T-helper 22 cell (primary cell): ENCODE measurements at regions not wholly inside any gene's neighbourhood (a gene's known extent, or its start where the extent isn't known, plus 50 kb on each side); places are given as distances from the start of the nearest gene placed in this dataset.

Experiments used
- DNase-seq: peaks from one replicate; pipeline ENCODE4 v3.0.0-alpha.2; 2020; ENCODE audit warnings: low read depth

DNA sequence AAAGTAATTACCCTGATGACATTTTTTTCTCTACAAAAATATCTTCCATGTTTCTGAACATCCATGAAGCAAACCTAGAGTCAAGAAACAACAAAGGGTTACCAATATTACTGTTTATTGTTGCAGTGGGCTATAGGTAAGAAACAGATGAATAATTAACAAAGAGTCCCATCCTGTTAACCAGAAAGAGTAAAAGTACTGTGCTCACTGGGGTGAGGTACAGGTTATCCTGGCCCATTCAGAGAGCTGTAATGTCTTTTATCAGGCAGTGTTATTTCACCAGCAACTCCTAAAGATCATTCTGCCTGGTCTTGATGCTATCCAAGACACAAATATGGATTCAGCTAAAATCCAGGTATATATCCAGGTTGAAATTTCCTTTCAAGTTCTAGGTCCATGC, 754.9 kb downstream of the SATB2 start:
- no peak for DNase-seq

DNA sequence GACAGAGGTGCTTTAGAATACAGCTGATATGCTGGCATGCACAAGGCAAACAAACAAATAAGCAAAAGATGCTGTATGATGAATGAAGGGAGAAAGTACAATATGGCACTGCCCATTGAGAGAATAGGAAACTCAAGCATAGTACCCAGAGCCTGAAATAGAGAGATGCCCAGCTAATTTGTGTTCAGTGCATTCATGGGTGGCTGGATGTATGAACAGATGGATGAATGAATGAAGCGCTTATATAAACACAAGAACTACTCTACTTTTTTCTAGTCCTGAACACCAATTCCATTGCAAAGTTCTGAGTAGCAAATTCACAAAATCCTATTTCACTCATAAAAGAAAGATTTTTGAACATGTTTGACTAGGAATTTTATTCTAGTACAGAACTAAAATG, 756.3 kb downstream of the SATB2 start:
- no peak for DNase-seq

DNA sequence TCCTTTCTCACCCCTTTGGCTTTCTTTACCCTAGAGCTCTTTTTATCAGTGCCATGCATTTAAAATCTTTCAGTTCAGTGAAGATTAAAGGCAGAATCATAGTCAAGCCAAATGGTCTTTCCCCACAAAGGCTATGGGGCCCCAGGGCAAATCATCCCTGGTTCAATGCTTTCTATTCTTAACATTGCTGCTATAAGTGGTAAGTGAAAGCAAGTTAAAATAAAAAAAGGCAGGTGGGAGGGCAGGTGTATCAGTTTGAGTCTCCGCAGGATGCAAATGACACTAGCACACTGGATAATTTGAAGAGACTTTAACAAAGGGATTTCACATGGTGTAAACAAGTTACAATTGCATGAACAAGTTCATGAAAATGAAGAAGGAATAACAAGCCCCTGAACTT, 757.4 kb downstream of the SATB2 start:
- no peak for DNase-seq

DNA sequence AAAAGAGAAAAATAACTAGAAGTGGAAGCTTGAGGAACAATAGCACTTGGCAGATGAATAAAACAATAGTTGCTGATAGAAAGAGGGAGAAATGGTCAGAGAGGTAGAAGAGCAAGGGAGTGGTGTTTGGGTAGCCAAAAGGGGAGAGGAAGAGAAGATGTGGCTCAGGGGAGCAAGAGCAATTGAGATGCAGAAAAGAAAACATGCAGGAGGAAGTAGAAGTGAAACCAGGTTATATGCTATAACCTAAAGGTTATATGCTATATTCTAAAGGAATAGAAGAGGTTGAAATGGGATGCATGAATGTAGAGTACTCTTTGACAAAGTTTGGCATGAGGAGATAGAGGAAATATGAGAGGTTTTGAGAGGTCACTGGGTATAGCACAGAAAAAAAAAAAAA, 759.5 kb downstream of the SATB2 start:
- DNase-seq, result no peak

DNA sequence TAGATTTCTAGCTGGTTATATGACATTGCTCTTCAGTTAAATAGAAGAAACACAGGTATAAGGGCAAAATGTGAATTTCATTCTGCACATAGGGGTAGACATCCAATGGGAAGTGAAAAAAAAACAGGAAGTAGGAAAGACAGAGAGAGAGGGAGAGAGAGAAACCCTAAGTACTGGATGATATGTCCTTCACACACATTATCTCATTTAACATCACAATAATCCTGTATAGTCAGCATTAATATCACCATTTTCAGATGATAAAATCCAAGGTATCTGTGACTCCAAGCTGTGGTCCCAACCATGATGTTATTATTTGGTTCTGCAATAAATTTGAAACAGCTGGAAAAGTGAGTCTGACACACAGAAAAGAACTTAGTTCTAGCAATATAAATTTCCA, 759.9 kb downstream of the SATB2 start:
- no peak for DNase-seq

DNA sequence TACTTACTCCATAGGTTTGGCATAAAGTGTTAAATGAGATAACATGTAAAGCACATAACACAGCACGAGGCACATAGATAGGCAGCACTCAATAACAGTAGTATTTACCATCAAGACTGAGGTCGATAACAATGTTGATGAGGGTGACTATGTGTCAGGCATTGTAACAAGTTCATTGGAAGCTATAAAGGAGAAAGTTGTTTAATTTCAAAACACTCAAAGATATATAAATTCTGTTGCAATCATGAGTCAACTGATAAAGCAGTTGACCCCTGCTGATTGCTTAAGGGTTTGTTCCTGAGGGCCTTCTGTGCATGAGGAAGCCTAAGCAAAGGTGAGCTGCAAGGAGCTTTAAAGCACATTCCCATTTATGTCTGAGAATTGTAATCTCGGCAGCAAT, 760.5 kb downstream of the SATB2 start:
- no peak for DNase-seq

DNA sequence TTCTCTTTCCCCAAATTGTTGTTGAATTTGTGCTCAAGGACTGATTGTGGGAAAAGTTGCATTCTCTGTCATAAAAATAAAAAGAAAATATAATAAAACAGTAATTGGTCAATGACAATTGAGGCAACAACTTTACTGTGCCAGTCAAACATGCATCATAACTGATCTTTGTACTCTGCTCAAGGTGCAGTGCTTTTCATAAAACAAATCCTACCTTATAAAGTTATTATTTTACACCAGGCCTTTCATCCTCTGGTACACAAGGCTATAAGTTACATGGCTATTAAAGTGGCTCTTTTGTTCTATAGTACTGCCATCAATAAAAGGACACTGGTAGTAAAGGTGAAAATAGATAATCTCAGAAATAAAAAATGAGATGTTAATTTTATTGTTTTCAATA, 761.9 kb downstream of the SATB2 start:
- no peak for DNase-seq

DNA sequence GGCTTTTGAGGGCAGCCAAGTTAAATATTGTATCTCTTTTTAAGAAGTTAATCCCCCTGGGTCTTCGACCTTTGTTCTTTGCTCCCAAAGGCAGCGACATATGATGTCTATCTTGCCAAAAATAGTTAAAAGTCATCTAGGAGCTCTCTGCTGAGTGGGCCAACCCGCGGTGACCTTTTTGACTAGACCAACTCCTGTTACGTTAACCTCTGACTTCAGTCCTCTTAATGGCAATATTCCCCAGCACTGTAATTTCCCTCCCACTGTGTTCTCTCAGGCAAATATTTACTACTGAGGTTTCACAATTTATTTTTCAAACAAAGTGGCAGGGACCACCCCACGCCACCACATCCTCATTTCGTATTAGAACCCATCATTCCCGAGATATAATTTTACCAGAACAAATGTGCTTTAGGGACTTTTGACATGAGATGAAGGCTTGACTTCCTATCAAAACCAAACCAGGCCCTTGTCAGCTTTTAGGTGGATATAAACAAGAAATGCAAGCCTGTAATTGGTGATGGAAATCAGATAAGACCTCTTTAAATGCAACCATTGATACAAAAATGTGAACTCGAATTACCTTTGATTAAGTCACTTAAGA, 764.7 kb downstream of the SATB2 start:
- no peak for DNase-seq

DNA sequence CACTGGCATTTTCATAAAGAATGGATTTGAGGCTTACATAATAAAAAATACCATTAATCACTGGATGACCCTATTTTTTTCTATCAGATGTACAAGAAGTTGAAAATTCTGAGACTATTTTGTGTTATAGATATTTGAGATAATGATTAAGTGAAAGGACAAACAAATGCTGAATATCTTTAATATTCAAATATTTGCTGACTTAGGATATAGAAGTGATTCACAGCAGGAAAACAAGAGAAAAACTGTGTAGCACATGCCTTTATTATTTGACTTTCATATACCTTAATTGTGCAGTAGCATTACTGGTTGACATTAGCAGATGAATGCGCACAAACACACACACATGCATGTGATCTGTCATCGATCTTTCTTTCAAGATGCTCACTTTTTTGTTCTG, 766.5 kb downstream of the SATB2 start:
- DNase-seq, result no peak

DNA sequence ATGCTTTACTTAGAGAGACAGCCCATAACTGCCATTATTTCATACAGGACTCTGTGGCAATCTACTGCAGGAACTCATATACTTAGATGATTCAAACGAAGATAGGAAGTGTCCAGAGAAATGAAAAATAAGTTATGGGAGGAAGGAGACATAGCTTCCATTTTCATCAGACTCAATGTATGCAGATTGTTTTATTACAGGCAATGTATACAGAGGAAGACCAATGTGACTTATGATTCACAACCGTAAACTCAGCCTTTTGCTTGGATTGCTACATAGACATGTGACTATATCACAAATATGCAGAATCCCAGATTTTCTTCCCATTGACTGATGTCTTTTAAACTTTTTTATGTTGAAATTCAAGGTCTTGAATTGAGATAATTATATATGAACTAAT, 793.4 kb downstream of the SATB2 start:
- no peak for DNase-seq

DNA sequence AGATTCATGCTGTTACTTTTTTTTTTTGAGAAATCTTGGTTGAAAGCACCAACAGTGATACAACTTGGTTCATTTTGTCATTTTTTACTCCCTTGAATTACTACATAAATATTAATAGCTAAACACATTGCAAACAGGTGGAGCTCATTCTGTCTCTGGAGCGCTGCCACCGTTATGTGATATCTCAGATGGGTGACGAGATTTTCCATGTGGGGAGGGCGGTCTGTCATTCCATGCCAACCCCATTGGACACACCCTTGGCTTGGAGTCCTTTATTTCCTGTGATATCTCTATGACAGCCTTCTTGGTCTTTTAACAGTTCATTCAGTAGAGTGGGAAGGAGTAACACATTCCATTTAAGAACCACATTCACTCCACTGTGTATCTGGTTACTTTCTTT, 794.8 kb downstream of the SATB2 start:
- DNase-seq, result no peak

DNA sequence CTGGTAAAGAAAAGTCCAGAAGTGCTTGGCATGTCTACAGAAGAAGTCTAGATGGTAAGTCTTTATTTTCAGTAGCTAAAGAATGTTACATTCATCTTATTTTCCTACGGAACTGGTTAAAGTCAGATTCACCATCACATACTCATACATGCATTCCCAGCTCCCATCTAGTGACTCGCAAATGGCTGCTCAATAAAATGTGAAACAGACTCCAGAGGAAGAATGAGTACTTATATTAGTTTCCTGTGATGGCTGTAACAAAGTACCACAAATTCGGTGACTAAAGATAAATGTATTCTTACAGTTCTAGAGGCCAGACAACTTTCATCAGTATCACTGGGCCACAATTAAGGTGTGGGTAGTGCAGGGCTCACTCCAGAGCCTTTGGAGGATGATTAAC, 797.2 kb downstream of the SATB2 start:
- DNase-seq, result no peak

DNA sequence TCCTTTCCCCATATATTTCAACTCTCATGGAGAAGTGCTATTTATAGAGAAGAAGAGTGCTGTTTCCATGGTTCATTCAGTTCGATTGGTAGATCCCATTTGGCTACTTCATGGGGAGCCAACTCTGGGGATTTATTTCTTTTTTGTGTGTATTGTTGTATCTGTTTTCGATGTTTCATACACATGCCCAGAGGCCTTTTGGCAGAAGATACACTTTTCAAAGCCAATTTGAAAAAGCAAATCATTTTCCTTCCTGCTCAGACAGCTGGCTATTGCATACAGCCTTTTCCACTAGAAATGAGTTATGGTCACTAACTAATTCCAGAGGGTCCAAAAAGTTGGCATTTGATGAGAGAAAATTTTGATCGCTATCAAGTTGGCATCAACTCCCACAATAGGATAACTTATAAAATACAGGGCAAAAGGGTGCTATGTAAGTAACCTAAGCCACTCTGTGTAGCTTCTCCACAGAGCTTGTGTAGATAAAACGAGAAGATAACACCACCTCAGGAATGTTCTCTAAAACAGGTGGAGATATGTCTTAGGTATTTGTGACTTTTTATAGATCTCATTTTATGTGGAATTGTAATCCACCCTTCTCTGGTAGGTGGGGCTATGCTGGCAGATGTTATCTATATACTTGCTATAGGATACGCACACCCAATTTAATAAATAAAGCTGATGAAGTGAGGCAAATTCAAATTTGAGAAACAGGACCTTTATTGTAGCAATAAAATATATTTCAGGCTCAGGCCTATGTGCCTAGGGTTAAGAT, 798.5 kb downstream of the SATB2 start:
- no peak for DNase-seq

DNA sequence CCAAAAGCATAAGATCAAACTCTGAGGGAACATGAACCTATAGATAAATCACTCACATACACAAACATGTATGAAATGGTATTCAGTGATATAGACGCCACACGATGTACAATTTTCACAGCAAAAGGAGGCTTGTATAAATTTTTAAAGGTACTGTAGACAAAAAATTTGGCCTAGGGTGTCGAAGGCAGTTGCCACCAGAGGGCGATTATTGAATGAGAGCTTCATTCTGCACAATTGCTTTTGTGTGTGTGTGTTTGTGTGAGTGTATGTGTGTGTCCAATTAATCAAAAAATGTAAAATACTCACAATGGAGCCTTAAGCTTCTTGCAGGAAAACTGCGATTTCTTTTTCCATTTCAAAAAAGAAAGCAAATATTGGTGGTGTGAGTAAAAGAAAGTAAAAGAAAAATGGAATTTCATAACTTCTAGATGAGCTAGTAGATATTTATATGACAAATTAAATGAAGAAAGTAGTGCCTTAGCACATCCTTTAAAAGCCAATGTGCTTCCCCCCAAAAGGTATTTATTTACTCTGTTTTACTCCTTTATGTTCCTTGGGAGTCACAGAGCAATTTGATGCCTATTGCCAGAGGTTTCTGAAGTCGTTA, 800.1 kb downstream of the SATB2 start:
- no peak for DNase-seq

DNA sequence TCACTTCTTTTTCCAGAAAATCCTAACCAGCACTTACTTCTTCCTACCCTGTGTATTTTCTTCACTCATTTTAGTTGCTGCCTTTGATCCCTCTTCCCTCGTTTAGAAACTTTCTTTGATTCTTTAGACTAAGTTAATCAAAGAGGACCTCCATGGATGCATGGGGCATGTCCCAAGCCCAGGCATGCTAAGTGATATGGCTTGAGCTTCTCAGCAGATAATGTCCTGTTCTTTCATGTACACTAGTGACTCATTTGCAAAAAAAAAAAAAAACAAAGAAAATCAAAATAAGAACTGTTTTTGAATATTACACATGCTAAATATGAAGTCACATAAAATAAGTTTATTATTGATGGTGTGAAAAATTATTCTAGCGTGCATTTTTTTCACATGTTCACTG, 800.9 kb downstream of the SATB2 start:
- no peak for DNase-seq

DNA sequence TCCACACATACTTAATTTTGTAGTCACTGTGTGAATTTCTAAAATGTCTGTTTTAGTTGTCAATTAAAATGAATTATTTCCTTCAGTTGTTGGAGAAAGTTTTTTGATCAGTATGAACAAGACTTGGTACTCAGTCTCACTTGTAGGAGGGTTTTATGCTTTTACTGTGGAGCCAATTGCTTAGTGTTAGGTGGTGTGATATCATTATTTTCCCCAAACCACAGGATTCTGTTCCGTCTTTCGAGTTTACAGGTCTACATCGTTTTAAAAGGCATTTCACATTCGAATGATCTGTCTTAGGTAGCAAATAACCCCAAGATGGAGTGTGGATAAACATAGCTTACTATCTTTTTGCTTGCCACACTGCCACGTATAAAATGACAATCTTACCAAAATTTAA, 803.1 kb downstream of the SATB2 start:
- no peak for DNase-seq

DNA sequence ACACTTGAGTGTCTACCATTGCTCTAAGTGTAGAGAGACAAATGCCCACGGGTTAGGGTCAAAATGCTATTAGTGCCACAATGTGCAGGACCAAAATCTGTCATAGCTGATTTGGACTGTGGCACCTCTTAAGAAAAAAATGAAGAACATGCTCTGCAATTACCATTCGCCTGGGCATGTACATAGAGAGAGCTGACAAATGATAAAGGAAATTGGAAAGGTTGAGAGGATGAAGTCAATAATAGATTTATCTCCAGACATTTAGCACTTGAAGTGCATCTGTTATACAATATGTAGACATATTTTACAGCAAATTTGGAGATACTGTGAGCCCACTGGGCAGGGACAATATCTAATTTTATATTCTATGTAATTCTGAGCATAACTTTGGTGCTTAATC, 804.4 kb downstream of the SATB2 start:
- no peak for DNase-seq

DNA sequence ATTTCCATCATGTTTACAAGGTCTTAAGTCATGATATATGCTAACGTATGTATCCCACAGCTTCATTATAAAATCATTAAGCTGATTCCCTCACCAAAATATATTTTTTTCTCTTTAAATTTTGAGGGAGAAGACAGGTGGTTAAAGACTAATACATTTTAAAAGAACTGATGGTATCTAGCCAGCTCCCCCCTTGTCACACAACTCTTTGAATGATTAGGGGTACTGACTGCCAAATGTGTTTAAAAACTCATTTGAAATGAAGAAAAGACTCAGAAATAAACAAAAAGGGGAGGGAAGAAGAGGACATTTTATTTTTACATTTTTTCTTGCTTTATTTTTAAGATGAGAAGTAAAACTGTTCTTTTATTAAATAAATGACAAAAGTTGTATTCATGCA, 805.3 kb downstream of the SATB2 start:
- no peak for DNase-seq

DNA sequence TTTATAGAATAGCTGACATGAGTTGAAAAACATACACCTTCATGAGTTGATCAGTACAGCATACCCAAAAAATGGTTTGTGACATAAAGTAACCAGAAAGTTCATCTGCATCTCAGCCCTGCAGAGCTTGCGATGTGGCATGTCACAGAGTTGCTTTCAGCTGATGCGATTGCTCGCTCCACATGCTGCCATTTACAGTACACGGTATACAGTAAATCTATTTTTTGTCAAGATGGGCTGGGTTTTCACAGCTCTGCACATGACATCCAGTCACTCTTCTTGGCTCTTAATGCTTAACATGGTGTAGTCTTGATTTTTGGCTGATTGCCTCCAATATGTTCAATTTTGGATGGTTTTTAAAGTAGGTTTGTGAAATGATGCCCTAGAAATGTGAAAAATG, 811.9 kb downstream of the SATB2 start:
- DNase-seq, result no peak

DNA sequence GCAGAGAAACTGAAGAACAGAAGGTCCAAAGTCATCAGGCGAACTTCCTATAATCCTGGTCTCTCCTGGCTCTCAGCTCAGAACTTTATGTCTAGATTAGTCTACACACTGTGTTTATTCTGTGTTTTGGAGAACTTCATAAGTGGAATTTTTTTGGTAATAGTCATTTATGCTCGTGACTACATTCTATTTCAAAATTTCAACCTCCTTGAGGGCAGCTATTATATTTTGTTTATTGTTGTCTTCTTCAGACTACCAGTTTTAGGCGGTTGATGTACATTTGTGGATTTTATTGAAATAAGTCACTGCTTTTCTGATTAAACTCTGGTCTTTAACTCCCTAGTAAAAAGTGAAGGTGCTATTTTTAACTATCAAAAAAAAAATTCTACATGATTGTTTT, 816.6 kb downstream of the SATB2 start:
- no peak for DNase-seq

DNA sequence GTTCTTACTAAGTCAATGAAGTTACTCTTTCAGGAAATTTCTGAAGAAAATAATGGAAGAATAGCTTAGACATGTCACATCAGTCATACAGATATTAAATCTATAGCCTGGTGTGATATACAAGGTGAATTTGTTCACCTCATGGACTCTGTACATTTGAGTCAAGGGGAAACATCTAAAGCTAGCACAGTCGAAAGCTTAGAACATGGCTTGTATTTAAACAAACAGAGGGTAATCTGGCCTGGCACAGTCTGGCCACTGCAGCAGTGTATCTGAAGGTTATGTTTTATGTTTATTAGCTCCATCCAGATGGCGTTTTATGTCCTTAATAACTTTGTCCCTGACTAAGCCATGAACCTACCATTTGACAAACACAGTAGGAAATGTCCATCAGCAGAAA, 817.3 kb downstream of the SATB2 start:
- DNase-seq, result no peak

DNA sequence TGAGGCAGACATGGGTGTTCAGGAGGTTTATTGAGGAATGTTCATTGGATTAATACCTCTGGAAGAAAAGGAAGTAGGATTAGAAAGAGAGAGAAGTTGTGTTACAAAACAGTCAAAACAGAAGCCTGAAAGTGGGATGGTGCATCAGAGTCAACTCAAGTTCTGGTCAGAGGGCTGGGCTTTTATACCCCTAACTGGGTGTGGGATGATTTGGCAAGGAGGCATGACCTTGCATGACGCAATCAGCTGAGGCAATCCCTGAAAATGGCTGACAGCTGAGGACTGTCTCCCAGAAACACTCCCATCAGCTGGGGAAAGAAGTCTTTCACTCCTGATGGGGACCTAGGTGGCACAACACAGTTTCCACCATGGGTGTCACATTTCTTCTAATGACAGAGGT, 818.2 kb downstream of the SATB2 start:
- DNase-seq, result no peak

DNA sequence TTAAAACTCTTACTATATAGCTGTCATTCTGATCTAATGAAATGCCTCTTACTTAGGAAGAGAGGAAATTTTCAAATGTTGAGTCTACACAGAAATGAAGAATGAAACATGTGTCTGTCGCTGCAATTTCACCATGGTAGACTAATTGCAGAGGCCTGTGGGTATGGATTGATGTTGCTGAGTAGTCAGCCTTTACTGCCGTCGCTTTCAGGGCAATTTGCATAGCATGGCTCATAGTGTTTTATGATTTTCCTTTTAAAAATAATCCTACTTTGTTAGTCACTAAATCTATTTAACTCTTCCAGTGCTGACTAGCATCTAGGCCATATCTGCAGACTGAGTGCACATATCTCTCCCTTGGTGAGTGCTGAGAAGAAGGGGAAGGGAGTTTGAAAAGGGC, 819.2 kb downstream of the SATB2 start:
- DNase-seq, result no peak

DNA sequence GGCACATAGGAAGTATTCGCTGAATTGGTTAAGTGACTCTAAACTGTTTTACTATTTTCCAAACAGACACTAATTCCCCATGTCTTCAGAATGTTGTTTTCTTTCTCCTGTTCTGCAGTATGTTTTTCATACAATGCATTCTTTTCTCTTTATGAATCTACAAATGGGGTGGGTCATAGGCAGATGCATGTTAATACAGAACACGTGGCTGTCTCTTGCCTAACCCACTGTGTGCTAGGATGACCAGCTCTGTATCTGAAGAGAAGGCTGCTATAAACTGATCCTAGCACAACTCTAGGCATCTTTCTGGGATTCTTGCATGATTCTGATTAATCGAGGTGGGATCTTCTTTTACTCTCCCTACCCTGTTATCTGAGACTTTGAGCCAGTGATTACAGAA, 826.0 kb downstream of the PLCL1 start:
- no peak for DNase-seq
